ENCODE measurements at regions not wholly inside any gene's neighbourhood (a gene's known extent, or its start where the extent isn't known, plus 50 kb on each side); places are given as distances from the start of the nearest gene placed in this dataset.

DNA sequence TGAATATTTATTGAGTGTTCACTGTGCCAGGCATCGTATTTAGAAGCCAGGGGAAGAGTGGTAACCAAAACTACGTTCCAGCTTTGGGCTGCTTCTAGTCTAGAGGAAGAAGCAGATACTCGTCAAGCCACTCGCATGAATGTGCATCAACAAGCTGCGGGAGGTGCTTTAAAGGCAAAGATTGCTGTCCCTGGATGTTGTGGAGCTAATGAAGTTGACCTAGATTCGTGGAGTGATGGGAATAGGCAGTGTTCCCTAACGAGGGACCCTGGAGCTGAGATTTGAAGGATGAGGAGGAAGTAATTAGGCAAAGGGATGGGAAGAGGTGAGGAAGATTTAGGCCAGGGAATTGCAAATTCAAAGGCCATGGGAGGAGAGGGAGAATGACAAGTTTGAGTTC is 118.9 kb downstream of the TMEM170B start:
- Mint-ChIP-seq H3K27ac (no peak overlapping the region), H3K36me3 (no peaks in the 10 kb centered on the region), H3K9me3 (no peaks in the 10 kb centered on the region), H3K27me3 (no peaks in the 10 kb centered on the region), H3K4me3 (no peak overlapping the region), H3K4me1 (peaks cover 5% of the 10 kb centered on the region)
- no peak for ATAC-seq

DNA sequence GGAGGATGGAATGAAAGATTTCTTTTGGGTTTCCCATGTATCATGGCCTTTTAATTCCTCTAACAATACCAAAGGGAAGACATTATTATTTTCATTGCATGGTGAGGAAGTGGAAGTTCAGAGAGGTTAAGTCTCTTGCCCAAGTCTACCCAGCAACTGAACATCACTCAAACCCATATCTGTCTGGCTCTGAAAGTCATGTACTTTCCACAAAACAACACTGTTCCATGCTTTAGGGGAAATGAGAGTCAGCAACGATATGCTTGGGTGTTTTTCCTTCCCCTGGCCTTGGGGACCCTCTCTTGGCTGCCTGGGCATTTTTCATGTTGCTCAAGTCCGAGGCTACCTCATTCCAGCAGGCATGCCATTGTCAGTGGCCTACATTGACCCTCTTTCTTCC is 118.8 kb downstream of the ADTRP start:
- Mint-ChIP-seq H3K27ac (no peak overlapping the region), H3K27me3 (peaks cover 7% of the 10 kb centered on the region), H3K9me3 (no peaks in the 10 kb centered on the region), H3K4me3 (no peak overlapping the region), H3K4me1 (peaks cover 5% of the 10 kb centered on the region), H3K36me3 (no peaks in the 10 kb centered on the region)
- peak; percentile 69 for ATAC-seq

DNA sequence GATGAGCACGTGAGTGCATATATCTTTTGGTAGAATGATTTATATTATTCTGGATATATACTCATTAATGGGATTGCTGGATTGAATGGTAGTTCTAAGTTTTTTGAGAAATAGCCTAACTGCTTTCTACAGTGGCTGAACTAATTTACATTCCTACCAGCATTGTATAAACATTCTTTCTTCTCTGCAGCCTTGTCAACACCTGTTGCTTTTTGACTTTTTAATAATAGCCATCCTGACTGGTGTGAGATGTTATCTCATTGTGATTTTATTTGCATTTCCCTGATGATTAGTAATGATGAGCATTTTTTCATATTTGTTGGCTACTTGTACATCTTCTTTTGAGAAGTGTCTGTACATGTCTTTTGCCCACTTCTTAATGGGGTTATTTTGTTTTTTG is 116.3 kb downstream of the ADTRP start:
- Mint-ChIP-seq H3K4me3 (no peak overlapping the region), H3K9me3 (no peaks in the 10 kb centered on the region), H3K27me3 (peaks cover 21% of the 10 kb centered on the region), H3K27ac (no peak overlapping the region), H3K36me3 (no peaks in the 10 kb centered on the region), H3K4me1 (peaks cover 17% of the 10 kb centered on the region)
- no peak for ATAC-seq

DNA sequence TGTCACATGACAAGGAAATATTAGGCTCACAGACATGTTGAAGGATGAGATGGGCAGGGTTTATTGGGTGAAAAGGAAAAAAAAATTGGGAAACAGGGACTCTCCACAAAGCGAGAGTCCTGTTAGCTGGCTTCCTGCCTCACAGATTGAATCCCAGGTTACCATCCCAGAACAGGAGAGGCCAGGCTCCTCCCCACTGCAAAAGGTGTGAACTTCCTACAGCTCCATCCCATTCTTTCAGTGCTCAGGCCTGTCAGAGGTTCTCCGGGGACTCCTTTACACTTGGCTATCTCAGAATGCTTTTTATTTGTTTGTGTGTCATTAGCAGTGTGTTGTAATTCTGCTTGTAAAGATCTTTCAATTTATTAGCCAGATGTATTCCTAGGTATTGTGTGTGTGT is 115.1 kb downstream of the ADTRP start:
- Mint-ChIP-seq H3K4me1 (peaks cover 17% of the 10 kb centered on the region), H3K4me3 (no peak overlapping the region), H3K9me3 (no peaks in the 10 kb centered on the region), H3K27me3 (peaks cover 24% of the 10 kb centered on the region), H3K27ac (no peak overlapping the region), H3K36me3 (no peaks in the 10 kb centered on the region)
- ATAC-seq: no peak
